ENCODE measurements at regions not wholly inside any gene's neighbourhood (a gene's known extent, or its start where the extent isn't known, plus 50 kb on each side); places are given as distances from the start of the nearest gene placed in this dataset.

DNA sequence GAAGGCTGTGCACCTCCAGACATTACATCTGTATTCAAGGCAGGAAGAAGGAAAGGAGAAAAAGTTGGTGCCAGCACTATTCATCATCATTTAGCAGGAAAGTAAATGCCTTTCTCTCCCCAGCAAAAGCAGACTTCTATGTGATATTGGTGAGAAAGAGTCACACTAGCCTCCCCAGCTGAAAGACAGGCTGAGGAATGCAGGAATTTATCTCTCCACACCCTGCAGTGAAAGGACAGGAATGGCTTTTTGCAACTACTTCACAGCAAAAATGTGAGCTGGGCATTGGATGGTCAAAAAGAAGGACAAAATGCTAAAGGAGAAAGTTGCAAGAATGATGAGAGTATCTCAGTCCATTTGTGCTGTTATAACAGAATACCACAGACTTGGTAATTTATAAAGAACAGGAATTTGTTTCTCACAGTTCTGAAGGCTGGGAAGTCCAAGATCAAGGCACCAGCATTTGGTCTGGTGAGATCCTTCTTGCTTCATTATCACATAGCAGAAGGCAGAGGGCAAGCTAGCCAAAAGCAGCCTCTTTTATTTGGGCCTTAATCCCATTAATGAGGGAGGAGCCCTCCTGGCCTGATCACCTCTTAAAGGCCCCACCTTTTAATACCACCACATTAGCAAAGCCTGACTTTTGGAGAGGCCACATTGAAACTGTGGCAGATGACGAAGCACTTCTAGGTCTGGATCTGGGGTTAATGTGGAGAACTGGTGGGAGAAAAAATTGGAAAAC is 388.1 kb upstream of the SLC14A2 start:
- DNase-seq (ENCODE audit: low read depth) = no peak

DNA sequence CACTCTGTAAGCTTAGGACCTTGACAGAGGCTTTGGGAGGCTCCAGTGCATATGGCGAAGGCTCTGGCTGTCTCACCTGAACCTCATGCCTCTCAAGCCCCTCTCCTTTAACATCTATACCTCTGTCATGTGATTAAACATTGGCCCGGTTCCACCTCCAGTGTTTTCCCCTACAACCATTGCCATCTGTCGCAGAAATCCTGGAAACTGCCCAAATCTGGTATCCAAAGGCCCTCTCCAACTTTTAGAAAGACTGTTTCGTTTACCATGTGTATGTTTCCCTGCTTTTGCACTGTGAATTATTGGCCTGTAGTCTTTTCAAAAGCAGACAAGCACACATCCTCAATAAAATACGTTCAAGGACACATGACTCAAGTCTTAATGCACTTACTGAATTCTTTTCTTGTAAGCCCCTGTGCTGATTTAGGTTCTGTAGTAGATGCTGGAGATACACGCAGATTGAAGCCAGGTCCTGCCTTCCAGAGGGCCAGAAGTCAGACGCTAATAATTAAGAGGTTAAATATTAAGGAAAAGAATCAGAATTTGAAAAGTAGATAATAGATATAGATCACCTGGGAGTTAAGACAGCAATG is 386.4 kb upstream of the SLC14A2 start:
- DNase-seq (ENCODE audit: low read depth) = no peak

DNA sequence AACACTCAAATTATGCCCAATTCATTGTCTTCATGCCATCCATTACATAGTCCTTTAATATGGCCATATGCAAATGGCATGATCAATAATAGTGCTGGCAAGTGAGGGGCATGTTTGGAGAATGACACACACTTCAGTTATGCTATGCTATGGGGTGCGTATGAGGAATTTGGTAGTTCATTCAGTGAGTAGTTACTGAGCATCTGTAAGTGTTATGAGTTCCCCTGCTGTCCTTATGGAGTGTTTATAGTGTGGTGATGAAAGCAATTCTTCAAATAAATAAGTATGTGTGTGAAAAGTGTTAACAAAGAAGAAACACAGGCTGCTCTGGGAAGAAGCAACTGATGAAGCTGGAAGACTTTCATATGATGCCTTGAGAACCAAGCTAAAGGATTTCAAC is 383.7 kb upstream of the SLC14A2 start:
- no peak for DNase-seq (ENCODE audit: low read depth)

DNA sequence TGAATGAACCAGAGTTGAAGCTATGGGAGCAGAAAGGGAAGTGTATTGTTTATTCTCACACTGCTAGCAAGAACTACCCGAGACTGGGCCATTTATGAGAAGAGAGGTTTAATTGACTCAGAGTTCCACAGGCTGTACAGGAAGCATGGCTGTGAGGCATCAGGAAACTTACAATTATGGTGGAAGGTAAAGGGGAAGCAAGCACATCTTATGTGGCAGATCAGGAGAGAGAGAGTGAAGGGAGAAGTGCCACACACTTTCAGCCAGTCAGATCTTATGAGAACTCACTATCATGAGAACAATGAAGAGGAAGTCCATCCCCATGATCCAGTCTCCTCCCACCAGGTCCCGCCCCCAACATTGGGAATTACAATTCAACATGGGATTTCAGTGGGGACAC is 383.2 kb upstream of the SLC14A2 start:
- DNase-seq (ENCODE audit: low read depth) = no peak

DNA sequence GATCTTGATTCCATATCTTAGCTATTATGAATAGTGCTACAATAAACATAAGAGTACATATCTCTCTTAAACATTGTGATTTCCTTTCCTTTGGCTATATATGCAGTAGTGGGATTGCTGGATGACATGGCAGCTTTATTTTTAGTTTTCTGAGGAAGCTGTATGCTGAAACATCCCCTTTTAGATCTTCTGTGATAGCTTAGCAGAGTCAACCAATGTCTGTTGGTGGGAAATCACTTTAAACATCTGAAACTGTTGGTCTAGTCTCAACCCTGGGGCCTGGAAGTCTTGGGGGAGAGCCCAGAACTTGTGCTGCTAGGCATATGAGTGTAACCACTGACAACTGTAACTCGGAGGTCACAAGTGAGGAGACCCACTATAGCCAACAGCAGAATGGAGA is 378.6 kb upstream of the SLC14A2 start:
- no peak for DNase-seq (ENCODE audit: low read depth)

DNA sequence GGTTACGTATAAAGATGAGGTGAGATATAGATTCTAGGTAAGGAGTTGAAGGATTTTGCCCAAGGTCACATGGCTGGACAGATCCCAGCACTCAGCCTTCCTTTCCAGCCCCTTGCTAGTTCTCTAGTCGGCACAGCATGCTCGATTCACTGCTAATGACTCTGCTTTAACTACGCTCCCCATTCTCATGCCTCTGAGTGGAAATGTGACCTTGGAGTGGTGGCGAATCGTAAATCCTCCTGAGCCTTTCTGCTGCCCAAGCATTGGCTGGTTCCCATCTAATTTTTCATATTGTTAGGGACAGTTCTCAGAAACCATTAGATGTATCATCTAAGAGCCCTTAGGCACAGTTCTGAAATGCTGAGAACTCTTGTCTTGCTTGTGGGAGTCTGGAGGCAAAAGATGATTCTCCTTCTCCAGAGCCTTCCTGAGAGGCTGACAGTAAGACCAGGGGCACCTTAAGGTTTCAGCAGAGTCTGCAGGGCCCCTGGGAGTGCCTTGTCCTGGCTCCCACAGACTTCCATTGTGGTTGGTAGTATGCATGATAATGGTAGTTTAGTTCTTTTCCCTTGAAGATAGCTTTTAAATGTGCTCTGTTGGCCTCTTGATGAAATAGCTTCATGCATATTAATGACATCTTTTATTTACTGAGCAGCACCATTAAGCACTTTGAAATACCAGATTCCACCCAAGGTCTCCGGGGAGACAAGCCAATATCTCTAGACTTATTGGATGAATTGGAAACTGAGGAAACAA is 377.8 kb upstream of the SLC14A2 start:
- no peak for DNase-seq (ENCODE audit: low read depth)

DNA sequence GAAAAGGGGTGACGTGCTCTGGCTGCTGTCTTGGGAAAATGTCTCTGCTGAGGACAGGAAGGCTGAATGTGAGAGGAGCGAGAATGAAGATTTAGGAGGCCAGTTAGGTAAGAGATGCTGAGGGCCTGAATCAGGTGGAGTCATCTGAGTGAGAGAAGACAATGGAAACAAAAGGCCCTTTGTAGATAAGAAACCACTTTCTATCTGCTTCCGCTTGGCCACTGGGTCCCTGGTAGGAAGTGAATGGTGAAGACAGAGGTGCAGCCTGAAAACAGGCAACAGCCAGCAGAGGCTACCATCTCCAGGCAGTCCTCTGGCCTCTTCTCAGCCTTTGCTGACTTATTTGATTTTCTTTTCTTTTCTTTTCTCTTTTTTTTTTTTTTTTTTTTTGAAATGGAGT is 374.0 kb upstream of the SLC14A2 start:
- DNase-seq (ENCODE audit: low read depth) = no peak

DNA sequence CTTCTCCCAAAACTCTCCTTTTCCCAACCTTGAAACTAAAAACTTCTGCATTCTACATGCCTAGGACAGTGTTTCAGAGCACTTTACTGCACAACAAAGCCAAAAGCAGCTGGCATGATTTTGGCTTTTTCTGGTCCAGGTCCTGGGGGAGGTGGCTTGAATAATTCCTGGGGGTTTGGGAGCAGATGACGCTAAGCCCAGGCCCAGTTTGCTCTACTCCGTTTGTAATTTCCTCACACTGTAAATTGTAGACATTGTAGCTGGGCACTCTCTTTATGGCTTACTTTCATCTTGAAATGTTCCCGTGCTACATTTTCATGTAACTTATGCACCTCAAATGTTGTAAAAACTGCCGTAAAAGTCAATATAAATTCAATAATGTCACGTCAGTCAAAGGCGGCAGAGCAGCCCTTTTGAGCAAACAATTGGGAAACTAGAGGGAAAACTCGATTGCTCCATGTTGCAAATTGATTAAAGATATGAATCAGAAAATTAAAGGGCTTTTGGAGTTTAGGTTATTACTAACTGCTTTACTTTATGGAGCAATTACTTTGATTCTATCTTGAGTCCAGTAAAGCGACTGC is 373.2 kb upstream of the SLC14A2 start:
- DNase-seq (ENCODE audit: low read depth) = no peak

DNA sequence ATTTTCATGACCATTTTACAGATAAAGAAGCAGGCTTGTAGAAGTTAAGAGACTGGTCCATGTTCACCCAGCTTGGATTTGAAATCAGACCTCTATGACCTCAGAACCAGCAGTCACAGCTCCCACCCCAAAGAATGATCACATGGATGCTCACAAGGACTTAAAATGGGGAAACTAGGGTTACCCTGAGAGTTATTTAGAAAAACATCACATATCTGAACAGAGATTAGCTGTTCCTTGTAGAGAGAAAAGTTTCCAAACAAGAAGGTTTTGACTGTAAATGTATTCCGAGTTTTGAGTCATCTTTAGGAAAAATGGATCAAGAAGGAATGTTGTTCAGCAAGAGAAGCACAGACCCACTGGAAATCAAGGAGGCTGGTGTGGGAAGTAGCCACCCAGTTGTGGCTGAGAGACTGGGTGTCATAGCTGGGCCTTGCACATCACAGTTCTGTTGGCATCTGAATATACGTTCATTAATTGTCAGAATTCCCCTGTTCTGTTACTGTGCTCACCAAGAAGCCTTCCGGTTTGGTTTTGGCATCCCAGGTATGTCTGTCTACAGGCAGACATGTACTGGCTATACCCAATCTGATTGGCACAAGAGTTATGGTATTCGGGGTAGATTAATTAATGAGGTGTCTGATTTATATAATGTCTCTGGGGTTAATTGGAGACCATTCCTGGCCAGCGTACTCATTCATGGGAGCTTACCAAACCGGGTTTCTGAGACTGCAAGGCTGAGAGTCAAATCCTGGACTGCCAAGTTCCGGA is 371.8 kb upstream of the SLC14A2 start:
- DNase-seq (ENCODE audit: low read depth) = no peak

DNA sequence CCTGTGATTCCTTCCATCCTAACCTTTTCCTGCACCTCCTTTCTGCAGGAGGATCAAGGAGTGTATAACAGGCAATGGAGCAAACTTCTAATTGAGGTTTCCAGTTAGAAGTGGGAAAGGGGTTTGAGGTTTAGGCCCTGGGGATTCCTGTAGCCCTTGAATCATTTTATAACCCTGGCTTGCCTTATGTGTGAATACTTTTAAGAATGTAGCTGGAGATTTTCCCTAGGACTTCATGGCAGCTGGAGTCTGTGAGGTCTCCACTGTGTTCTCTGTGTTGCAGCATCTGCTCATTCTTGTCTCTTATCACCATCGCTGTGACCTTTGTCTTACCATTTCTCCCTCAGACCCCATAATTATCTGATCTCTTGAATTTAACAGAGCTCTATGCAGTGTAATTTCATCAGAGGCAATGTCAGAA is 370.2 kb upstream of the SLC14A2 start:
- DNase-seq (ENCODE audit: low read depth) = no peak

DNA sequence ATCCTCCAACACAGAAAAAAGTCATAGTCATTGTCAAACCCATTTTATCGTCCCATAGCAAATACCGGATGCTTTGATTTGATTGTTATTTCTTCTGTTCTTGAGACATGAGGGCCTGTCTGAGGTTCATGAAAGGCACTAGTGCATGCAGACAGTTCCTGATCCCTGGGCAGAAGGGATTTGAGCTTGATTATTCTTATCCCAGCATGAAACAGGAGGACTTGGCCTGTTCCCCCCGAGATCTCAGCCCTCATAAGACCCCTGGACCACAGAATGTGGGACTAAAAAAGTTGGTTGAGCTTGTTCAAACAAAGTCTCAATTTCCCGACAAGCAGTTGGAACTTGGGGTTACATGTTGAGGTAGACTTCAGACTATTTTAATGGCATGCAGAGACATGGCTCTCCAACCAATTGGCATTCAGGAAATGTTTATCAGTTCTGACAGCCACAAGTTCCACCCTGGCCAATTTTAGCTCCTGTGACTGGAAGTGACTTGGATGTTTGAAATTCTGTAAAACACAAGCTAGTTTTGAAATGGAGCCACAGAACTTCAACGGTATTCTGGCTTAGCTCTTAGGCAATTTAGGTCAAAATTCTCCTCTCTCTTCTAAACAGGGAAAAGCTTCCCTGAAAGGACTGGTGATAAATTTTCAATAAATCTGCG is 366.9 kb upstream of the SLC14A2 start:
- DNase-seq (ENCODE audit: low read depth) = no peak

DNA sequence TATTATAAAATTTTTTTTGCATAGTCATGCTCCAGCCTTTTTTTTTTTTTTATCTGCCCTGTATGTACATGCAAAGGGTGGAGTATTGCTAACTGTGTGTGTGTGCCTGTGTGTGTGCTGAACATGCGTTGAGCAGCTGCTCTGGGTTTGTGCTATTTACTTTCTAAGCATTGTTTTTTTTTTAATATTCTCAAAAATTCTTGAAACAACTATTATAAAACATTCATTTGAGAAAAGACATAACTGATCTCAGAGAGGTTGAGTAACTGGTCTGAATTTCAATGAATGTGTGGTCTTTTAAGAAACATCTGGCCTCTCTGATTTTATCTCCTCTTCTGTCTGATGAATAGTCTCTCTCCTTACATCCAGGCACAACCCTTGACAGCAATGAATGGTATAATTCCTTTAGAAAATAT is 366.0 kb upstream of the SLC14A2 start:
- no peak for DNase-seq (ENCODE audit: low read depth)

DNA sequence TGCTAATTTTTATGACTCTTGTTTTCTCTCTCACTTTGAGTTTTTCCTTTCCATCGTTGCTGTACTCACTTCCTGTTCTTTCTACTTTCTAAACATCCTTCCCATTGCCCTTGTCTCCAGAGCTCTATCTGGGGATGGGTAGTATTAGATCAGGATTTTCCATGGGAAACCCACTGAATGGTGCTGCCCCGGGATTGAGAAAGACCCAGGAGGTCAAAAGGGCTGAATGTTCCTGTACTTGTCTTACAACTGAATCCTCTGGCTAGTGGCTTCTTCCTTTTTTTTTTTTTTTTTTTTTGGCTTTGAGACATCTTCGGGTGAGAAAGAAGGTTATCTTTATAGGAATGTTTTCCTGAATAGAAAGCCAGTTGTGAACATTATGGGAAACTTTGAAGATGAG is 364.8 kb upstream of the SLC14A2 start:
- DNase-seq (ENCODE audit: low read depth) = no peak

DNA sequence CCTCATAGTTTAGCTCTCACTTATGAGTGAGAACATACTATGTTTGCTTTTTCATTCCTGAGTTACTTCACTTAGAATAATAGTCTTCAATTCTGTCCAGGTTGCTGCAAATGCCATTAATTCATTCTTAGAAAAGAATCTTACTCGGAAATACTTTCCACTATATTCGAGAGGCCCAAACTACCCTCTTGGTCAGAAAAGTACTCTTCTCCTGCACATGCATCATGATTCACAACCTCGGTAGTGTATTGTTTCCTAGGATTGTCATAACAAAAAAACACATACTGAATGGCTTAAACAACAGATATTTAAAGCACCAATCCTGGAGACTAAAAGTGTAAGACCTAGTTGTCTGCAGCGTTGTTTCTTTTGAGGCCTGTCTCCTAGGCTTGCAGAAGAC is 364.0 kb upstream of the SLC14A2 start:
- DNase-seq (ENCODE audit: low read depth) = no peak

DNA sequence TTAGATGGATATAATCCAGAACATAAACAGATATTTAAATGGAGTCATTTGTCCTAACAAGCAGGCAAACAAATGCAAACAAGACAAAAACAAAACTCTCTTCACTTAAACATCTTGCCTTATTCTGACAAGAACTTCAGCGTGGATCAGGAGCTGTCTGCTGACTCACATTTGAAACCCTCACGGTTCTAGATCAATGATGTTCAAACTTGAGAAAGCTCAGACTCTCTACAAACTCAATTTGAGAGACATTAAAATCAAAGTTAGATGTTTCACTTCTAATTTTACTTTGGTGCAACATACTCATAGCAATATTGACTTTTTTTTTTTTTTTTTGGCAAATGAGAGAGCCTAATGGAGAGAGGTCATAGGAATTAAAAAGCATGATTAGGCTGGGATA is 362.8 kb upstream of the SLC14A2 start:
- no peak for DNase-seq (ENCODE audit: low read depth)

DNA sequence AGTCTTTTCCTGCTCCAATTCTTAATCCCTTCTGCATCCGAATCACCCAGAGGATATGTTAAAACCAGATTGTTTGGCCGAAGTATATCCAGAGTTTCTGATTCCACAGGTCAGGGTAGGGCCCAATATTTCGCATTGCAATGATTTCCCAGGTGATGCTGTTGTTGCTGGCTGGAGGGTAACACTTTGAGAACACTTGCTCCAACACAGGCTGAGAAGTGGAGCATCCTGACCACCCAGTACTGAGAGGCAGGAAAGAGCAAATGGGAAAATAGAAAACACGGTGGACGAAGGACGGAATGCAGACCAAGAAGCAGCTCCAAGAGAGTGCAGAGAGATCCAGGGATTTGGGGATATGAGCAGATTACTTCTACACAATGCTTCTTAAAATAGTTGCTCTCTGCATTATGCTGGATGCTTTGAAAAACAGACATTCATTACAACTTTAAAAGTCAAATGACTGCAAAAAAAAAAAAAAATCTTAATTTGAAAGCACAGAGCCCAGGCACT is 362.2 kb upstream of the SLC14A2 start:
- no peak for DNase-seq (ENCODE audit: low read depth)

DNA sequence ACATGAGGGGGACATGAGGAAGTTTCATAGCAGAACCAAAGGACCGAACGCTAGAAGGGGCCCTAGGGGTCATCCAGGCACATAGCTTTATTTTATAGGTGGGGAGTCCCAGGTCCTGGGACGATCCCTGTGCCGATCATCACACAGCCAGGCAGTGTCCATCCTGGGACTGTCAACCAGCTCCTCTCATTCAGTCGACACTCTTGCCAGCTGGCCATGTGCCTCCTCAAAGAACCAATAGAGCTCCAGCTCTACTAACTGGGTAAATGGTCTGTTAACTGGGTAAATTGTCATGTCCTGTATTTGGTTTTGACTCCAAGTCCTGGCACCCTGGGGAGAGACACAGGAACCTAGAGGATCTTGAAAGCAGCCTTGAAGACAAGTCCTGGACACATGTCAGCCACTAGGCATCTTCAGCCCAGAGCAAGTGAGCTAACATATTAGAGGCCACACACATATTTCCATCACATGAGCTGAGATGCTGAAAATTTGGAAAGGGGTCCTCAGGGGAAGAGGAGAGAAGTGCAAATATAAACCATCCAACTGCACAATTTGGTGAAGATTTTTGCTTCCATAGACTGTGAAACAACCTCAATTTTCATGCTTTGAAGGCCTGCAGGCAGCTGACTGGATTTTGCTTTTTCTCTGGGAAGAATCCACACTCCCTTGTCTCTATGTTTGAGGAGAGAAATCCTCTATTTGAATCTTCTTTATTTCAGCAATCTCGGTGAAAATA is 361.1 kb upstream of the SLC14A2 start:
- no peak for DNase-seq (ENCODE audit: low read depth)

DNA sequence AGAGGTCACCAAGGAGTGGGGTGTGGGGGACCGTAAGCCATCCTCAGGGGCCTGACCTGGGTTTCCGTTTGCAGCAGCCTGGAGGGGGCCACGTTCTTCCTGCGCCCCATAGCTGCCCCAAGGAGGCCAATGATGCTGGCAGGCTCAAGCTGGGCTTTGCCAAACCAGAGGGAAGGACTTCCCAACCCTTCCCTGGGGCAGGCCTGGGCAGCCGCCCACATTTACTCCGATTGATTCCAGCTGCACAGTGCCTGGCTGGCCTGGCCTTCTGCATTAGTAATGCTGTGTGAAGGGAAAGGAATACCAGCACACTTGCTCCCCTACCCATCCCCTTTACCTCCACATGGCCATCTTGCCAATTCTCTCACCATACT is 360.6 kb upstream of the SLC14A2 start:
- no peak for DNase-seq (ENCODE audit: low read depth)

DNA sequence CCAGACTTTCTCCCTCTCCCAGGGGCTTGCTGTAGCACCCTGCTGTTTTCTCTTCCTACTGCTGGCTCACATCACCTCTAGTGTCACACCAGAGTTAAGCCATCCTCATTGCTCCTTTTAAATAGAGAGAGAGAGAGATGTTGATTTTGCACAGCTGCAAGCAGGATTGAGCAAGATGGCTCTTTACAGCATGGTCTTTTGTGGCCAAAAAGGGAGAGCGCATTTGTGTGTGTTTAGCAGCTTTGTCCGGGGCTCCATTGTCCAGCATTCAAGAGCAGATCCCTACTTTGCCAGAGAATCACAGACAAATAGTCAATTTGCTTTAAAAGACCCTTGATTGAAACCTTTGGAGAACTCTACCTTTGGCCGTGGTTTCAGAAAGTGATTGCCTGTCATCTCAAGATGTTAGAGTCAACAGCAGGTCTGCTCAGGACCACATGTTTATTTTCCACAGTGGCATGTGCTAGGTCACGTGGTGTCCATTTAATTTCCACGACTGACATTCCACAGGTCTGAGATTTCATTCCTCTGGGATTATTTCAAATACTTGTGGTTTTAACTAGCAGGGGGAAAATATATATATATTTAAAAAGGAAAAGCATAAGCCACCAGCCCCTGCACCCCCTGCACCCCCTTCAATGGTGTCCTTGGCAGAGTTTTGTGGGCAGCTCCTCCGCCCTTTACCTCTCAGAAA is 359.9 kb upstream of the SLC14A2 start:
- no peak for DNase-seq (ENCODE audit: low read depth)

DNA sequence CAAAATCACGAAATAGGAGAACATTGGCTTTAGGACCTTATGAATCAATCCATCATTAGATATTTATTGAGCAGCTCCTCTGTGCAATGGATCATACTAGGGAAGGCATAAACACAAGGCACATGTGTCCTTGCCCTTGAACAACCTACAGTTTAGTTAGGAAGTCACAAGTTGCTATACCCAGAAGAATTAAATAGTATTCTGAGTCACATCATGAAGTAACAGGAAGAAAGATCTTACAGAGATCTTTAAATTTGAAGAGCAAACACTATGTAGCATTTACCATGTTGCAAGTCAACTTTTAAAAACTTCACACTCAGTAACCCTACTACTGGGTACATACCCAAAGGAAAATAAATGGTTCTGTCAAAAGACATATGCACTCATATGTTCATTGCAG is 355.2 kb upstream of the SLC14A2 start:
- no peak for DNase-seq (ENCODE audit: low read depth)
